ENCODE measurements at regions not wholly inside any gene's neighbourhood (a gene's known extent, or its start where the extent isn't known, plus 50 kb on each side); places are given as distances from the start of the nearest gene placed in this dataset.
A peak's percentile ranks its signal among the peaks of the same experiment; 100 is the strongest.
"Not testable (repeated sequence)": the region's sequence is repeated elsewhere in the genome, so short reads cannot be mapped to it uniquely, and the experiment has no call there.

- no peak for DNase-seq
These were observed 55.4 kb downstream of the CTSL start for GRCh38 chr9:87781331-87781730.

DNA sequence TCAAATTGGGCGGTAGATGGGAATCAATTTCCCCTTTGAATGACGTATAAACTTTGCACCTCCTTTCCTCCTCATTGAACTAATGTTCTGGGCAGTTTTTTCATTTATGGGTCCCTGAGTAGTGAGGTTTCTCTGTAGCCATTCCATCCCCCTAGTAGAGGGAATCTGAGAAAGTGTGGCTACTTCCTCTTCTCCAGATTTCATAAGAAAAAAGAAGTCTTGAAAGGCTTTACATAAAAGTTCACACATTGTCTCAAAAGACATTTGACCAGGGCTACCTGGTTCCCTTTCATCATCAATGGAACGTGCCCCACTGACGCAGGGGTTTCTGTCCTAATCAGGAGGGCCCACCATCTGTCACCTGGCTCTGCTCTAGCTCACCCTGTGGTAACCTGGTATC is 57.3 kb downstream of the CTSL start:
- no peak for DNase-seq

DNA sequence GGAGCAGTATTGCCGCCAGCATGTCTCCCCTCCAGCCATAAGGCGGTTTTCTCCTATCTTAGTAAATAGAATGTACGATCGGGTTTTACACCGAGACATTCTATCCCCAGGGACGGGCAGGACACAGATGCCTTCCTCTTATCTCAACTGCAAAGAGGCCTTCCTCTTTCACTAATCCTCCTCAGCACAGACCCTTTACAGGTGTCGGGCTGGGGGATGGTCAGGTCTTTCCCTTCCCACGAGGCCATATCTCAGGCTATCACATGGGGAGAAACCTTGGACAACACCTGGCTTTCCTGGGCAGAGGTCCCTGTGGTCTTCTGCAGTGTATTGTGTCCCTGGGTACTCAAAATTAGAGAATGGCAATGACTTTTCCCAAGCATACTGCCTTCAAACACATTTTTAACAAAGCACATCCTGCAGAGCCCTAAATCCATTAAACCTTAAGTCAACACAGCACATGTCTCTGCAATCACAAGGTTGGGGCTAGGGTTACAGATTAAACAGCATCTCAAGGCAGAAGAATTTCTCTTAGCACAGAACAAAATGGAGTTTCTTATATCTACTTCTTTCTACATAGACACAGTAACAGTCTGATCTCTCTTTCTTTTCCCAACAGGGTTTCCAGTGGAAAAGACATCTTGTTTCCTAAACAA is 59.5 kb downstream of the CTSL start:
- DNase-seq, result not testable (repeated sequence)

DNA sequence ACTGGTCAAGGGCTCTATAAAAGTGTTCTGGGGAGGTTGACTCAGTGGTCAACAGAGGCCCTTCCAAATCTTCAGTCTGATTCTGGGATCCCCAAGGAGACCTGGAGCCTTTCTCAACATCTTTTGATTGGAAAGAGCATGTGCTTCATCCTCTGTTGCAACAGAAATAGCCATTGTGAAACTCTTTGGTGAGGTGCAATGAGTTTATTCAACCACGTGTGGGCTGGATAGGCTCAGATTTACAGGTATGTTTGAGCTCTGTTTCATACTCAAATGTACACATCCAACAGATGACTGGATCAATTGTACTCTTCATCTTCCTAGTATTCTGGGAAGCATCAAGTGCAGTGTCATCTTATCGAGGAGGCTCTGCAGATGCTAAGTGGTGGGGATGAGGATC is 60.5 kb downstream of the CTSL start:
- no peak for DNase-seq

- no peak for DNase-seq
These were observed 61.0 kb downstream of the CTSL start for GRCh38 chr9:87786876-87787275.

GRCh38 chr9:87787735-87788134 is 61.8 kb downstream of the CTSL start:
- DNase-seq, result no peak

DNA sequence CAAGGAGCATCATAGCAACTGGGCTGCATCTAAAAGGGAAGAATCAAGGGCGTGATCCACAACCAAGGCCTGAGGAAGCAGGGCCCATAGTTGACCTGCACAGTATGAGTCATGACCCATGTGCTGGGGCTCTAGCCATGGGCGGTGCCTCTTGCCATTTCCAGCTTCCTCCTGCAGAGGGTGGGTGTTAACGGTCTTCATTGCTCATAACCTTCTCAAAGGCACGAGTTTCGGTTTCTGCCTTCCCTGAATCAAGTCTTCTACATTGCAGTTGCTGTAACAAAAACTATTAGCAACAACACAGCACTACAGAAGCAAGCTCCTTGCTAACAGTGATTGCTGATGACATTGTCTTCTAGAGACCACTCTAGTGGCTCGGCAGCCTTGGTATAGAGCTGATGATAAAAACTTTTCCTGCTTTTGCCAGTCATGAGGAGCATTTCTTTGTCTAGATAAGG is 66.9 kb downstream of the CTSL start:
- DNase-seq, result peak; percentile 45

DNA sequence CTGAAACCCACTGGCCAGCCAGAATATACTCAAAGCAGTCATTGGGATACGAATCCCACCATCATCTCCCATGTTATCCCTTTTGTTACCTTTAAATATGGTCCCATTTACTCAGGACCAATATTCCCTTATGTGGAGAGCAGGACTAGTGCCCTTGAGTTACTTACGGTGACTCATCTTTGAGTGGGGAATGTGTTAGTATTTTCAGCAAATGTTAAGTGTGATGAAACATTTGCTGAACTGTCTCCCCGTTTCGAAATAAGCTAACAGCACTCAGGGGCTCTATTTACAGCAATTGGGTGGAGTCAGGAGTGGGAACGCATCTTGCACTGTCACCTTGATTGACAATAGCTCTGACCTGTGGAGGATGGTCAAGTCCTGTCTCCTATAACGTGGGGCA is 67.4 kb downstream of the CTSL start:
- DNase-seq, result no peak

DNA sequence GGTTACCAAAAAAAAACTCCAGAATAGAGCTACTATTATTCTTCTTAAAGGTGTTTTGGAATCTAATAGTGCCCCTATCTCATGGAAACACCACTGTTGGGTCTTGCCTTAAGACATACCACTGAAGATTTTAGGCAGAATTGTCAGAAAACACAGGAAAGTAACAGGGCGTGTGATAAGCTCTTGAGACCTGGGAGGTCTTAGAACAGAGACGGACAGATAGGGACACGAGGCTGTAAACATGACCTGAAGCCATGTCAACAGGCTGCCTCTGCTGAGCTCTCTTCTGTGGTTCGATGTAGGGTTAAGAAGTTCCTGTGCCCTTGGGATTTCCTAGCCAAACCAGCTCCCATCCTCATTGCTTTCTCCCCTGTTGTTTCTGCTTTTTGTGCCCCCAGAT is 69.3 kb downstream of the CTSL start:
- no peak for DNase-seq

DNA sequence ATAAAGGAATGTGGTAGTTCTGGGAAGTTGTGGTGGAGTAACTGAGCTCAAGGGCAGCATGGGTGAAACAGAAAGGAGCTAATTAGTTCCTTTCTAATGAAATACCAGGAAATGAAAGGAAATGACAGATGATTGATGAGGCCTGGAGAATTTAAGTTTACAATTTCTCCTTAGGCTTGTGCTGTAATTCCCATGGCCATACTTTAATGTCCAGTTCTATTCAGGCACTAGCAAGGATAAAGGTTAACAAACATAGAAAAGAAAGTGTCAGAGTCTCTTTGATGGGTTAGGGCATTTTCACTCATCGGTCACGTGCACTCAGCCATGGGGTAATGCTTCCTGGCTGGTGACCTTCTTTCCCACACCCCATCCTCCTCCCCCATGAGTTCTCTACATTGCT is 70.3 kb downstream of the CTSL start:
- no peak for DNase-seq

GRCh38 chr9:87798261-87798833 is 72.4 kb downstream of the CTSL start:
- DNase-seq, result no peak

DNA sequence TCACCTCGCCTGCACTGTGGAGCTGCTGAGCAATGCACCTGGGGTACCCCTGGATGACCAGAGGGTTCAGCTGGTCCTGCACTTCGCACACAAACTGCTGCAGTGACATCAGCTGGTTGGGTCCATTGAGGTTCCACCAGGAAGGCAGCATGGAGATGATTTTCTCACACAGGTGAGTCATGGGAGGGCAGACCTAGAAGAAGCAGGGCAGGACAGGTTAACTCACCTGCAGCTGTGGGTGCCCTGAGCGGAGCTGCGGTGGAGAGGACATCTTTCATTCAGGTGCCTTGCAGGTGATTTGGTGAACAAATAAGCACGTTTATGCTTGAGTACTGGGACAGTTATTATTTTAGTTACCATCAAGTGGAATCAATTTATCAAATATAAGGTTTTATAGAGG is 73.6 kb downstream of the CTSL start:
- DNase-seq, result no peak

DNA sequence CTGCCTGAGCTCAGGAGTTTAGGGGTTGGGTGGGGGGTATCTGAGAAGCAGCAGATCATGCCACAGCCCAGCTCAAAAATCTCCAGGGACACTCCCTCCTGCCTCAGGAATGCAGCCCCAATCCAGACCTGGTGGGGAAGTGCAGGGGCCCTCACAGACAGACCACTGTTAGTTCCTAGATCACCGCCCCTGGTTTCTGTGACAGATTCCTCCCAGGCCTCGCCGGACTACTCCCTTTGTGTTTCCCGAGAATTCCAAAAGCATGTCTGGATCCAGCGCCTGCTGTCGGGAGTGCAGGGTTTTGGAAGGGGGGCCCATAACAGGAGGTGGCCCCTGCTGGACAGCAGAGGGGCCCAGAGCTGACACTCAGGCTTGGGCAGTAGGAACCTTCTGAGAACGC is 74.5 kb downstream of the CTSL start:
- no peak for DNase-seq

DNA sequence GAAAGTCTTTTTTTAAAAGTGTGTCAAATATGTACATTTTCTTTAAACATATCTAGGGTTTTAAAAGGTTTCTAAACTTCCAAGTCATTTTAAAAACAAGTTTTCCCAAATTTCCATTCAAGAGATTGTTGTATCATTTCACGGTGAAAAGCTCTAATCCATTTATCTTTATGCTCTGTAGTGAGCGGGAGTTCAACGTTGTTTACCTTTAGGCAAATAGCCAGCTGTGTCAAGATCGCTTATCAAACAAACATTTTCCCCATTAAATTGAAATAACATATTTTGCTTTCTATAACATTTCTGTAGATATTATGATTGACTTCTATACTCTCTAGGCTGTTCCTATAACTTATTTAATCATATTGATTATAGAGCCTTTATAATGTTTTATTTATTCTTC is 75.1 kb downstream of the CTSL start:
- DNase-seq, result no peak

DNA sequence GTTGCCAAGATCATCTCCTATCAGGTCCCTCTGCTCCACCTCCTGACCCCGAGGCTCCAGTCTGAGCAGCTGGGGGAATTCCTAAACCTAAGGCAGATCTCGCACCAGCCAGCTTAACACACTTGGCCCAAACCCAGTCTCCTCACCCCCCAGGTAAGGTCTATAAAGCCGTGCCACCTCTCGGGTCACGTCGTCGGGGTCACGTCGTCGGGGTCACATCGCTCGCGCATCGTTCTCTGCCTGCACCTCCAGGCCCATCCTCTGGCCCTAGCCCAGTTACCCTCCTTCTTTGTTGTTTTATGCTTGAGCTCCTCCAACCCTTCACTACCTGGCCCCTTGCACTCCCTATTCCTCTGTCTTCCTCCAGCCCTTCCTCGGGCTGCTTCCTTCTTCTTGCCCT is 77.2 kb downstream of the CTSL start:
- no peak for DNase-seq

- no peak for DNase-seq
These were observed 77.9 kb downstream of the CTSL start for GRCh38 chr9:87803623-87804345.

DNA sequence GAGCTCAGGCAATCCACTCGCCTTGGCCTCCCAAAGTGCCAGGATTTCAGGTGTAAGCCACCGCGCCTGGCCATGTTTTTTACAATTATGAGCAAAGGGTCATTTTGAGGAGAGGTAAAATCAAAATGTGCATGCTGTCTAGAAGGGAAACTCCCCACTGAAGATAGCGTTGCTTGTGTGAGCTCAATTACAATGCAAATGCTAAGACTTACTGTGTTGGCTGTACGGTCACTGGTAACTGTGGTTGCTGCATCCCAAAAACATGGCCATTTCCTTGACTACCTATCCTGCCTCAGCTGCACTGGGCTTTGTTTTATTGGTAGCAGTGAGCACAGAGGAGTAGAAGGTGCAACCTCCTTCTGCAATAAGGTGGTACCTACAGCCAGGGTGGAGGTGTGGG is 77.4 kb upstream of the SPATA31E1 start:
- DNase-seq, result no peak

DNA sequence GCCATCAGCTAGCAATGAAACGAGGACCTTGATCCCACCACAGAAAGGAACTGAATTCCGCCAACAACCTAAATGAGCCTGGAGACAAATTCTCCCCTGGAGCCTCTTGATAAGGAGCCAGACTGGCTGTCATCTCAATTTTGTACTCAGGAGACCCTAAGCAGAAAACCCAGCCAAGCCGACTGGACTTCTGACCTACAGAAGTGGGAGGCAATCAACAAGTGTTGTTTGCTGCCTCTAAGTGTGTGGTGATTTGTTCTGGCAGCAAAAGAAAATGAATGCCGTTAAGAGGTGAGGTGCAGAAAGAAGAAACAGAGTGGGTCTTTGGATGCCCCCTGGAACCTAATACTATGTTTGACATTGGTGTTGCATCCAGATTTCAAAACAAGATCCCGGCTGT is 72.7 kb upstream of the SPATA31E1 start:
- no peak for DNase-seq

GRCh38 chr9:87810679-87811178 is 71.9 kb upstream of the SPATA31E1 start:
- no peak for DNase-seq

GRCh38 chr9:87812375-87813118 is 70.1 kb upstream of the SPATA31E1 start:
- peak; percentile 39 for DNase-seq

DNA sequence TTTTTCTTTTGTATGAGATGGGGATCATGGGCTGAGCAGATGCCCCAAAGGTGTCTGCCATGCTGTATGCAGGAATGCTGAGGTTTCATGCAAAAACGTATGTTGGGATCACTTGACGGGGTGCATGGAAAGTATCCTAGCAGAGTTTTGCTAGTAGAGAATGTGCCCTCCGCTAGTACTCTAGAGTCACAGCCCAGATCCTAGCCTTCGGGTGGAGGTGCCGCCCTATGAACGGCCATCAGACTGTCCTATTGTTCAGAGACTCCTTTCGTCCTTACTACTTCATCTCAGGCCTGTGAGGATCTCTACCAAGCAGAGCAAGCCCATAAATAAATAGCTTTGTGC is 69.6 kb upstream of the SPATA31E1 start:
- no peak for DNase-seq

- no peak for DNase-seq
These were observed 66.6 kb upstream of the SPATA31E1 start for GRCh38 chr9:87816036-87816435.

GRCh38 chr9:87818308-87818707 is 64.4 kb upstream of the SPATA31E1 start:
- no peak for DNase-seq

Measured in stimulated activated naive CD4-positive, alpha-beta T cell treated with Interleukin-2 at 50 U/mL for 16 hours (primary cell).